ENCODE measurements at regions not wholly inside any gene's neighbourhood (a gene's known extent, or its start where the extent isn't known, plus 50 kb on each side); places are given as distances from the start of the nearest gene placed in this dataset.
"Not testable (repeated sequence)": the region's sequence is repeated elsewhere in the genome, so short reads cannot be mapped to it uniquely, and the experiment has no call there.

DNA sequence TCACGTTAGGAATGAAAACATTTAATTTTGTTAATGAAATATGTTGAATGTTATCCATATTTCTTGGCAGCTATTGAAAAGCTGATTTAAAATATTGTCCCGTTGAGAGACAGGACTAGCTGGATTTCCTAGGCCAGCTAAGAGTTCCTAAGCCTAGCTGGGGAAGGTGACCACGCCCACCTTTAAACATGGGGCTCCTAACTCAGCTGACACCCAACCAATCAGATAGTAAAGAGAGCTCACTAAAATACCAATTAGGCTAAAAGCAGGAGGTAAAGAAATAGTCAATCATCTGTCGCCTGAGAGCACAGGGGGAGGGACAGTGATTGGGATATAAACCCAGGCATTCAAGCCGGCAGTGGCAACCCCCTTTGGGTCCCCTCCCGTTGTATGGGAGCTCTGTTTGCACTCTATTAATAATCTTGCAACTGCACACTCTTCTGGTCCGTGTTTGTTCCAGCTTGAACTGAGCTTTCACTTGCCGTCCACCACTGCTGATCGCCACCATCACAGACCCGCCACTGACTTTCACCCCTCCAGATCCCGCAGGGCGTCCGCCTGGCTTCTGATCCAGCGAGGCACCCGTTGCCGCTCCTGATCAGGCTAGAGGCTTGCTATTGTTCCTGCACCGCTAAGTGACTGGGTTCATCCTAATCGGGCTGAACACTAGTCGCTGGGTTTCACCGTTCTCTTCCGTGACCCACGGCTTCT lies 308.9 kb downstream of the GLUD2 start:
- H3K4me3 Mint-ChIP-seq = no peak overlapping the region
- peaks cover 10% of the 10 kb centered on the region for H3K9me3 Mint-ChIP-seq
- no peaks in the 10 kb centered on the region for H3K4me1 Mint-ChIP-seq
- H3K27me3 Mint-ChIP-seq (ENCODE audit: low read depth) = no peaks in the 10 kb centered on the region
- no peak overlapping the region for H3K27ac Mint-ChIP-seq
- TF ChIP-seq, protein P1, sequence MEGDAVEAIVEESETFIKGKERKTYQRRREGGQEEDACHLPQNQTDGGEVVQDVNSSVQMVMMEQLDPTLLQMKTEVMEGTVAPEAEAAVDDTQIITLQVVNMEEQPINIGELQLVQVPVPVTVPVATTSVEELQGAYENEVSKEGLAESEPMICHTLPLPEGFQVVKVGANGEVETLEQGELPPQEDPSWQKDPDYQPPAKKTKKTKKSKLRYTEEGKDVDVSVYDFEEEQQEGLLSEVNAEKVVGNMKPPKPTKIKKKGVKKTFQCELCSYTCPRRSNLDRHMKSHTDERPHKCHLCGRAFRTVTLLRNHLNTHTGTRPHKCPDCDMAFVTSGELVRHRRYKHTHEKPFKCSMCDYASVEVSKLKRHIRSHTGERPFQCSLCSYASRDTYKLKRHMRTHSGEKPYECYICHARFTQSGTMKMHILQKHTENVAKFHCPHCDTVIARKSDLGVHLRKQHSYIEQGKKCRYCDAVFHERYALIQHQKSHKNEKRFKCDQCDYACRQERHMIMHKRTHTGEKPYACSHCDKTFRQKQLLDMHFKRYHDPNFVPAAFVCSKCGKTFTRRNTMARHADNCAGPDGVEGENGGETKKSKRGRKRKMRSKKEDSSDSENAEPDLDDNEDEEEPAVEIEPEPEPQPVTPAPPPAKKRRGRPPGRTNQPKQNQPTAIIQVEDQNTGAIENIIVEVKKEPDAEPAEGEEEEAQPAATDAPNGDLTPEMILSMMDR (IDR thresholded peaks at IDR 0.05; ENCODE audit: unreplicated experiment in 3 of 3) = no peak
- no peaks in the 10 kb centered on the region for H3K36me3 Mint-ChIP-seq (ENCODE audit: low read depth)

DNA sequence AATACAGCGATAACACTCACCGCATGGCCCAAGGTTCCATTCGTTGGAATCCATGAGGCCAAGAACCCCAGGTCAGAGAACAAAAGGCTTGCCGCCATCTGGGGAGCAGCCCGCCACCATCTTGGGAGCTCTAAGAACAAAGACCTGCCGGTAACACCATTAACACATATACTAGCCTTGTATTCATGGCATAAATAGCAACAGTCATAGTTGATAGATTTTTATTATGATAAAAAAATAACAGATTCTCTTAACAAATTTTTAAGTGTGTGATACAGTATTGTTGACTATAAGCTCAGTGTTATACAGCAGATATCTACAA lies 309.4 kb downstream of the GLUD2 start:
- no peak overlapping the region for H3K4me3 Mint-ChIP-seq

DNA sequence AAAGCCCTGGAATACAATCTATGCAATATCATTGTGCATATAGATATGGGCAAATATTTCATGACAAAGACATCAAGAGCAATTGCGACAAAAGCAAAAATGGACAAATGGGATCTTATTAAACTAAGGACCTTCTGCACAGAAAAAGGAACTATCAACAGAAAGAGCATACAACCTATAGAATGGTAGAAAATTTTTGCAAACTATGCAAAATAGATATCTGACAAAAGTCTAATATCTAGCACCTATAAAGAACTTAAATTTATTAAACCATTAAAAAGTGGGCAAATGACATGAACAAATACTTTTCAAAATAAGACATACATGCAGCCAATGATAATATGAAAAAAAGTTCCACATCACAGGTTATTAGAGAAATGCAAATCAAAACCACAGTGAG lies 312.9 kb downstream of the GLUD2 start:
- Mint-ChIP-seq H3K4me1 (no peaks in the 10 kb centered on the region), H3K27me3 (ENCODE audit: low read depth) (no peaks in the 10 kb centered on the region), H3K4me3 (no peak overlapping the region), H3K27ac (no peak overlapping the region), H3K9me3 (peaks cover 4% of the 10 kb centered on the region), H3K36me3 (ENCODE audit: low read depth) (no peaks in the 10 kb centered on the region)
- TF ChIP-seq, protein P1 (IDR thresholded peaks at IDR 0.05; ENCODE audit: unreplicated experiment in 3 of 3) = no peak

More for the DNA sequence above, 309.4 kb downstream of the GLUD2 start:
- Mint-ChIP-seq H3K4me1 (no peaks in the 10 kb centered on the region), H3K27ac (no peak overlapping the region), H3K36me3 (ENCODE audit: low read depth) (no peaks in the 10 kb centered on the region), H3K9me3 (peaks cover 7% of the 10 kb centered on the region), H3K27me3 (ENCODE audit: low read depth) (no peaks in the 10 kb centered on the region)
- TF ChIP-seq, protein P1 (IDR thresholded peaks at IDR 0.05; ENCODE audit: unreplicated experiment in 3 of 3) = no peak

DNA sequence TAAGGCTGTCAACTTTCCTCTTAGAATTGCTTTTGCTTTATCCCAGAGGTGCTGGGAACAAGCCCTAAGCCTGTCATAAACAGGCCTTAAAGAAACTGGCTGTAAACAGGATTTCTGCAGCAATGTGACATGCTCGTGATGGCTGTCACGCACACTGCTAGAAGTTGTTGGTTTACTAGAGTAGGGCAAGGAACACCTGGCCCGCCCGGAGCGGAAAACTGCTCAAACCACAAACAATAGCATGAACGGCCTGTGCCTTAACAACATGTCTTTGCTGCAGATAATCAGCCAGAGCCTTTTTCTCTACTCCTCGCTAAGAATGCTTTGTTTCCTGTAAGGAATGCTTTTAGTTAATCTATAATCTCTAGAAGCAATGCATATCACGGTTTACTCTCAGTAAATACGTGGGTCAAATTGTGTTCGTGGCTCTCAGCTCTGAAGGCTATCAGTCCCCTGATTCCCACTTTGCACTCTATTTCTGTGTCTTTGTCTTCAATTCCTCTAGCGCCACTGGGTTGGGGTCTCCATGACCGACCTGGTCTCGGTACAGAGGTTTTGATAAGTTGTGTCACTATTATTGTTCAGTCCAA lies 318.3 kb downstream of the GLUD2 start:
- H3K4me3 Mint-ChIP-seq = no peak overlapping the region
- no peaks in the 10 kb centered on the region for H3K36me3 Mint-ChIP-seq (ENCODE audit: low read depth)
- no peaks in the 10 kb centered on the region for H3K27me3 Mint-ChIP-seq (ENCODE audit: low read depth)
- H3K27ac Mint-ChIP-seq = peak overlapping the region in 1 of 3 experiments; percentile 34
- no peaks in the 10 kb centered on the region for H3K4me1 Mint-ChIP-seq
- peaks cover 8% of the 10 kb centered on the region for H3K9me3 Mint-ChIP-seq
- TF ChIP-seq, protein P1 (IDR thresholded peaks at IDR 0.05; ENCODE audit: unreplicated experiment in 3 of 3) = no peak

DNA sequence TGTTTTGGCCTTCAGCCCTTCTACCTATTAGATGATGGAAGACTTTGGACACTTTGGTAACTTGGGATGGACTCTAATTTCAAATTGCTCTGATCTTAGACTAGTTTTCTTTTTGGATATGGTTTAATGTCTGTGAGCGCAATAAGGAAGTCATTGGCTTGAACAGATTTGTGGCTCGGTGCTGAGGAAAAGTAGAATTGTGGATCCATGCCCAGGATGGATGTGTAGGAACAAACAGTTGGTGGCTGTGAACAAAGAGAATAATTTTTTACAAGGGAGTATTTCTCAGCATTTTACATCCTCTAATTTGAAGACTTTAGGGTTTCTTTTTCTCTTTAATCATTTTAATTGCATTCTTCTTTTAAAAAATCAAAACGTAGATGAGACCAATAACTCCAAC lies 327.1 kb downstream of the GLUD2 start:
- Mint-ChIP-seq H3K9me3 (no peaks in the 10 kb centered on the region), H3K36me3 (ENCODE audit: low read depth) (no peaks in the 10 kb centered on the region), H3K27me3 (ENCODE audit: low read depth) (no peaks in the 10 kb centered on the region), H3K4me3 (no peak overlapping the region), H3K4me1 (no peaks in the 10 kb centered on the region), H3K27ac (no peak overlapping the region)
- TF ChIP-seq, protein P1 (IDR thresholded peaks at IDR 0.05; ENCODE audit: unreplicated experiment in 3 of 3) = no peak

DNA sequence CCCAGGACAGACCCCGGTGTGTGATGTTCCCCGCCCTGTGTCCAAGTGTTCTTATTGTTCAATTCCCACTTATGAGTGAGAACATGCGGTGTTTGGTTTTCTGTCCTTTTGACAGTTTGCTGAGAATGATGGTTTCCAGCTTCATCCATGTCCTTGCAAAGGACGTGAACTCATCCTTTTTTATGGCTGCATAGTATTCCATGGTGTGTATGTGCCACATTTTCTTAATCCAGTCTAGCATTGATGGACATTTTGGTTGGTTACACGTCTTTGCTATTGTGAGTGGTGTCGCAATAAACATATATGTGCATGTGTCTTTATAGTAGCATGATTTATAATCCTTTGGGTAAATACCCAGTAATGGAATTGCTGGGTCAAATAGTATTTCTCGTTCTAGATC lies 334.5 kb downstream of the GLUD2 start:
- H3K4me3 Mint-ChIP-seq; H3K9me3 Mint-ChIP-seq; H3K27me3 Mint-ChIP-seq (ENCODE audit: low read depth); H3K27ac Mint-ChIP-seq; H3K36me3 Mint-ChIP-seq (ENCODE audit: low read depth); H3K4me1 Mint-ChIP-seq: not testable (repeated sequence)

Data from nephron (organoid).